ENCODE measurements at regions not wholly inside any gene's neighbourhood (a gene's known extent, or its start where the extent isn't known, plus 50 kb on each side); places are given as distances from the start of the nearest gene placed in this dataset.

GRCh38 chr5:167565189-167565954, 726.1 kb upstream of the WWC1 start:
- no peak for DNase-seq (ENCODE audit: low spot score)
- Histone ChIP-seq H3K27ac (no peak overlapping the region), H3K4me3 (no peak overlapping the region)
- no peak for TF ChIP-seq CTCF (IDR thresholded peaks at IDR 0.05)

- TF ChIP-seq CTCF (IDR thresholded peaks at IDR 0.05), result no peak
- DNase-seq (ENCODE audit: low spot score), result no peak
- Histone ChIP-seq H3K4me3 (no peak overlapping the region), H3K27ac (no peak overlapping the region)
These were observed 721.0 kb upstream of the WWC1 start for GRCh38 chr5:167570431-167570830.

GRCh38 chr5:167571824-167572223, 719.6 kb upstream of the WWC1 start:
- Histone ChIP-seq H3K4me3 (no peak overlapping the region), H3K27ac (no peak overlapping the region)
- DNase-seq (ENCODE audit: low spot score), result no peak
- no peak for TF ChIP-seq CTCF (IDR thresholded peaks at IDR 0.05)

DNA sequence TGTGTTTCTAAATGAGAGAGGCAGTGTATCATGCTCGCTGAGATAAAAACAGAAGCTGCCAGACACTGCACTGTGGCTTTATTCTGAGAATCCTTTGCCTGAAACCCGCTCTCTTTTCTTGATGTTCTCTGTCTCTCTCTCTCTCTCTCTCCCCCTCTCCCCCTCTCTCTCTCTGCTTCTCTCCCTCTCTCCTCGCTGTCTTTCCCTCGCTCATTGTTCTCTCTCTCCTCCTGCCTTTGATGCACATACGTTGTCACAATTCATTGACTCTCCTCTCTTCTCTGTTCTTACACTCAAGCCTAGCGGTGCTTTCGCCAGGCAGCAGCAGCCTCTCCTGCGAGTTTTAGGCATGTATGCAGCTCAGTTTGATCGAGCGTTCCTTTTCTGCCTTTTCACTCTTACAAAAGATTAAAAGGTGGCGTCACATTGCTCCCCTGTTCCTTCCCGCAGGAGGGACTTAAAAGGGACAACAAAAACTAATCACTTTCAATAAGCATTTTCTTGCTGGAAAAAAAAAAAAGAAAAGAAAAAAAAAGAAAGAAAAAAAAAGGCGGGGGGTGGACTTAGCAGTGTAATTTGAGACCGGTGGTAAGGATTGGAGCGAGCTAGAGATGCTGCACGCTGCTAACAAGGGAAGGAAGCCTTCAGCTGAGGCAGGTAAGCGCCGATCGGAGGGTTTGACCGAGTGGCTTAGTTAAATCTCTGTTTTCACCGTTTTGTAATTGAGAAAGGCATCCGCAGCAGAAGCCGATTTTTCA, 717.9 kb upstream of the WWC1 start:
- peak overlapping the region; percentile 35 for H3K4me3 ChIP-seq
- no peak for TF ChIP-seq CTCF (IDR thresholded peaks at IDR 0.05)
- DNase-seq (ENCODE audit: low spot score), result no peak
- H3K27ac ChIP-seq, result no peak overlapping the region

DNA sequence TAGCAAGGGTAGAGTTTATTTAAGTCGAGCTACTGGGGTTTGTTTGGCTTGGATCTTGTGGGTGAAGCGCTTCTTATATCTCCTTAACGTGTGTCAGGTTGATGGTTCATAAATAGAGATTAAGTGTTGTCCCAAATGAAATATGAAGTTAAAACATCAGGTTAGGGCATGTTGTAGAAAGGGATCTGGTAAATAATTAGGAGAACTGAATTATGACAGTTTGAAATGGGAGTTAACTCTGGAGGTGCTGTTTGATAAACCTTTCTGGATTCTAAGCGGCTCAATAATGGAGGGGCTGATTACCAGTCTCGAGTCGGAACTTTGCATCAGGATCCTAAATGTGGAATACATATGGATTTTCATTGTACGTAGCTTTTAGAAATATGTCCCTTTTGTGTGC, 717.0 kb upstream of the WWC1 start:
- no peak overlapping the region for H3K4me3 ChIP-seq

GRCh38 chr5:167575330-167575729, 716.1 kb upstream of the WWC1 start:
- no peak for TF ChIP-seq CTCF (IDR thresholded peaks at IDR 0.05)
- Histone ChIP-seq H3K4me3 (no peak overlapping the region), H3K27ac (no peak overlapping the region)
- no peak for DNase-seq (ENCODE audit: low spot score)

More for the DNA sequence above, 717.0 kb upstream of the WWC1 start:
- no peak for DNase-seq (ENCODE audit: low spot score)
- H3K27ac ChIP-seq, result no peak overlapping the region
- no peak for TF ChIP-seq CTCF (IDR thresholded peaks at IDR 0.05)

DNA sequence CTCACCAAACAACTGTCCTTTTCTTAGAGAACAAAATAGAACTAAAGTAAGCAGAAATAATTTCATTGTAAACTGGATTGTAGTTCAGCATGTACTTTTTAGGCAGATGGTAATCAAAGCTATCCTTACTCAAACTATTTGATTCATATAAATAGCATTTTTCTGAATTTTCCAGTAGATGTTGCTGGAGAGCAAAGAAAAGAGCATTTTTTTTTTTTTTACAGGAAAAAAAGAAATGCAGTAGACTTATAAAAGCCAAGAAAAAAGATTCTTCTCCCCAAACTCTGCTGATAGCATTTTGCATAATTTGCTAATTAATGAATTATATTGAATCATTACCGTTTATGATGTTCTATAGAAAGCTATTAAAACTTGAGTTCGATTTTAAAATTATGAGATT, 715.3 kb upstream of the WWC1 start:
- DNase-seq (ENCODE audit: low spot score), result no peak
- no peak for TF ChIP-seq CTCF (IDR thresholded peaks at IDR 0.05)
- Histone ChIP-seq H3K27ac (no peak overlapping the region), H3K4me3 (no peak overlapping the region)
